ES-I3 (cell line): ENCODE measurements at regions not wholly inside any gene's neighbourhood (a gene's known extent, or its start where the extent isn't known, plus 50 kb on each side); places are given as distances from the start of the nearest gene placed in this dataset.

Experiments
- H3K36me3 ChIP-seq: 2 replicates; pipeline ENCODE4 v1.6.1; 2013; ENCODE audit warnings: mild to moderate bottlenecking, low read length, control low read depth, moderate library complexity; ENCODE audit not compliant: insufficient read depth
- H3K4me1 ChIP-seq: 2 replicates; pipeline ENCODE4 v1.6.1; 2013; ENCODE audit warnings: mild to moderate bottlenecking, control low read depth, low read length; ENCODE audit not compliant: insufficient read depth
- H3K9ac ChIP-seq: 2 replicates; pipeline ENCODE4 v1.6.1; 2013; ENCODE audit warnings: low read depth, mild to moderate bottlenecking, low read length, moderate library complexity
- H3K9me3 ChIP-seq: 2 replicates; pipeline ENCODE4 v1.6.1; 2013; ENCODE audit warnings: mild to moderate bottlenecking, low read length, moderate library complexity; ENCODE audit not compliant: control insufficient read depth, insufficient read depth

DNA sequence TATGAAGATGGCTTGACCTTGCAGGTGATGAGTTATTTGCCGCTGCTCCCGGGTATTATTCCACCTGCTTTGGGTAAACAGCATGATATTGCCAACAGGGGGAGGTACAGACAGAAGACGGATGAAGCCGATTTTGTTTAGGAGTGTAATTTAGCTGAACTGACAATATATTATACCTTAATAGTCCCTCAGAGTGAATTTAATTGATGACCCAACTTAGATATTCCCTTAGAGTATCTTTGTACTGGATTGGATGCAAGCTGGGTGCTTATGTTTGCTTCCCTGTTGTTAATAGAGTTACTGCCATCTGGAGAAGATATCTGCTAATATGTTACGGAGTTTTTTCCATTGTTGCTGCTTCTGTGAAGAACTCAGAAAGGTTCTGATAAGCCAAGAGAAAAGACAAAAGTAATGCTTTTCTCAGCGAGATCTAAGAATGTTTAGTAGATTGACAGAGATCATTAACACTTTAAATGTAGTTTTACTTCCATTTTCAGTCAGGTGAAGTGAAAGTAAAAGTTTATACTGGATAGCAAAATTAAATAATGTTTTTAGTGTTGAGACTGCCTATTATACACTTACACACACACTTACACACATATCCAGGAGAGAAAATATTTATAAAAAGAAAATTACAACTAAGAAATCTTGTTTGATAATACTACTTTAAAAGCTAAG is 2220.8 kb upstream of the PCDH20 start:
- Histone ChIP-seq H3K4me1 (no peaks in the 10 kb centered on the region), H3K9me3 (no peaks in the 10 kb centered on the region), H3K9ac (no peak overlapping the region), H3K36me3 (no peaks in the 10 kb centered on the region)

DNA sequence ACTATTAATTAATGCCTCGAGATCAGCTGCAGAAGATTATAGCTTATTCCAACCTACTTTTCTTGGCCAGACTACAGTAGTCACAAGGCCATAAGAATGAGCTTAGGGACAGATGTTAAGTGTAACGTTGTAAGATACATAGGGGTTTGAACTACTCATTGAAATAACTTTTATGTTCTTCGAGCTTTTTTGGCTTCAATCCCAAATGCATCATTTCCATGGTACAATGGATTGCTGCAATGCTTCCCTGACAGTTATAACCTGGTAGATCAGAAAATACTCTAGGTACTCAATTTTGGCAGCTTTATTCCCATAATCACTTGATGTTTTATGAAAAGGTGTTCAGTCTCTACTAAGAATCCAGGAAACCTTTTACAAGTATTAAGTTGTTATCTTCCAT is 2216.7 kb upstream of the PCDH20 start:
- Histone ChIP-seq H3K9me3 (no peaks in the 10 kb centered on the region), H3K36me3 (no peaks in the 10 kb centered on the region), H3K9ac (no peak overlapping the region), H3K4me1 (no peaks in the 10 kb centered on the region)

DNA sequence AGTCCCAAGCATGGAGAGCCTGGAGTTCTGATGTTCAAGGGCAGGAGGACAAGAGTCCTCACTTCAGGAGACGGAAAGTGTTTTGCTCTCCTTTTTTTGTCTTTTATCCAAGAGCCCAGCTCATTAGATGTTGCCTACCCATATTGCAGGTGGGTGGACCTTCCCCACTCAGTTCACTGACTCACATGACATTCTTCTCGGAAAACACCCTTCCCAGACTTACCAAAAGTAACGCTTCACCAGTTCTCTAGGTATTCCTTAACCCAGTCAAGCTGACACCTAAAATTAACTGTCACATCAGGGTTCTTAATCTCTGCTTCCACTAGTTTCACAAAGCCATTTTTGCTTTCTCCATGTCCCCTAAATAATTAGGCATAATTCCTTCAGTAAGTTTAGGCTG is 2215.4 kb upstream of the PCDH20 start:
- Histone ChIP-seq H3K4me1 (no peaks in the 10 kb centered on the region), H3K36me3 (no peaks in the 10 kb centered on the region), H3K9ac (no peak overlapping the region), H3K9me3 (no peaks in the 10 kb centered on the region)

- H3K4me1 ChIP-seq = no peaks in the 10 kb centered on the region
- H3K9me3 ChIP-seq = no peaks in the 10 kb centered on the region
- no peak overlapping the region for H3K9ac ChIP-seq
- H3K36me3 ChIP-seq = no peaks in the 10 kb centered on the region
Measured at GRCh38 chr13:63629591-63629990, 2213.9 kb upstream of the PCDH20 start.

DNA sequence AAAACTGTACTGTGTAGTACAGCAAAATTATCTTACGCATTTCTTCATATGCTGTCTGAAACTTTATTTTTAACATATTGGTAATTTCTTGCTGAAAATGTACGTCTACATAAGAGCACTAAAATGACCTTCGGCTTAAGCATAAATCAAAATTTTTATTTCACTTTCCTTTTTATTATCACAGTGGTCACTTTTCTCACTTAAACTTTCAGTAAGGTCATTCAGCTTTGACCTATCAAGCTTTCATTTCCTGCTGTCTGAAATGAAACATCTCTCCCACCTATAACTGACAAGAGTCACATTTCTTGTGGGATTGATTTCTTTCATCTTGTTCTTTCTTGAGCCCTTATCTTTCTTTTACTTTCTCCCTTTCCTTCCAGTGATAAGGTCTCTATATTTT is 2212.7 kb upstream of the PCDH20 start:
- H3K9me3 ChIP-seq = no peaks in the 10 kb centered on the region
- no peaks in the 10 kb centered on the region for H3K36me3 ChIP-seq
- no peaks in the 10 kb centered on the region for H3K4me1 ChIP-seq
- H3K9ac ChIP-seq = no peak overlapping the region

GRCh38 chr13:63625869-63626268 is 2210.2 kb upstream of the PCDH20 start:
- H3K9me3 ChIP-seq = no peaks in the 10 kb centered on the region
- H3K9ac ChIP-seq = no peak overlapping the region
- H3K36me3 ChIP-seq = no peaks in the 10 kb centered on the region
- H3K4me1 ChIP-seq = no peaks in the 10 kb centered on the region

DNA sequence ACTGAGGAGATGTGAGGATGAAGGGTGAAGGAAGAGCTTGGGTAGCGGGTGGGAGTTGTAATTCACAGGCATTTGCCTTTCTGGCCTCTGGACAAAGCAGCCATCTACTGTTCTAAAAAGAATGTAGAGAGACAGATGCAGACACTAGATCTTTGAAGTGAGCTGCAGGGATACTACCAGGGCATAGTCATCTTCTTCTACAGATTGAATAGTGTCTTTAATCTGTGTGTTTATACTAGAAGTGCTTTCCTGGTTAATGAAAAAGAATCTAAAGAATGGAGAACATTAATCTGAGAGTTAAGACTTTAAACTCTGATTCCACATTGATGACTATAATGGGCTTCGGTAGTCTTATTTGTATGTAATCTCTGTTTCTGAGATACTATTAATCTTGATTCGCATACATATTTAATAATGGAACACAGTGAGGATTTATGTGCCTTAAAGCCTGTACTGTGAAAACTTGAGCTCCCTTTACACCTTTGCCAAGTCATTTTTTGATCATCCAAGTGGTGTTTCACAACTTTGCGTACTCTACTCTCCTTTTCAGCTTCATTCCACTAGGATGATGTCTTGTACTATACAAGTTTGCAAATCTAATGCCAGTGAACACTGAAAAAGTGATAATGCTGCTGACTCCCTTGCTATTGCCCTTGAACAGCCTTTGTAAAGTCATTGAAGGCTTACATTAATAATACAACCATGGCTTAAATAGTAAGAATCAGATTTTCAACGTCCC is 2199.4 kb upstream of the PCDH20 start:
- H3K9ac ChIP-seq = no peak overlapping the region
- no peaks in the 10 kb centered on the region for H3K4me1 ChIP-seq
- H3K36me3 ChIP-seq = no peaks in the 10 kb centered on the region
- H3K9me3 ChIP-seq = no peaks in the 10 kb centered on the region

DNA sequence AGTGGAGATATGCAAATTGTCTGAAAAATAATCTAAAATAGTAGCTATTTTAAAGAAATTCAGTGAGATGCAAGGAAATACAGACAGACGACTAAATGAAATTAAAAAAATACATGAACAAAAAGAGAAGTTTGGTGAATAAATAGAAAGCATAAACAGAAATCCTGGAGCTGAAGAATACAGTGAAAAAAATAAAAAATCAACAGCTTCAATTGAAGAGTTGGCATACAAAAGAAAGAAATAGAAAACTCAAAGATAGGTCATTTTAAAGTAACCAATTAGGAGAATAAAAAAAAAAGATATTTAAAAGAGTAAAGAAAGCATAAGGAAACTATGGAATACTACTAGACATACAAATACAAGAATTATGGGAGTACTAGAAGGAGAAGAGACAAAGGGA is 2191.5 kb upstream of the PCDH20 start:
- Histone ChIP-seq H3K9me3 (no peaks in the 10 kb centered on the region), H3K4me1 (no peaks in the 10 kb centered on the region)

GRCh38 chr13:63605962-63606361 is 2190.3 kb upstream of the PCDH20 start:
- no peaks in the 10 kb centered on the region for H3K4me1 ChIP-seq
- H3K9me3 ChIP-seq = no peaks in the 10 kb centered on the region
- H3K9ac ChIP-seq = no peak overlapping the region
- H3K36me3 ChIP-seq = no peaks in the 10 kb centered on the region

More for the DNA sequence above, 2191.5 kb upstream of the PCDH20 start:
- no peak overlapping the region for H3K9ac ChIP-seq
- no peaks in the 10 kb centered on the region for H3K36me3 ChIP-seq

- Histone ChIP-seq H3K4me1 (no peaks in the 10 kb centered on the region), H3K9me3 (no peaks in the 10 kb centered on the region), H3K9ac (no peak overlapping the region), H3K36me3 (no peaks in the 10 kb centered on the region)
Measured at GRCh38 chr13:63605403-63605802, 2189.8 kb upstream of the PCDH20 start.

DNA sequence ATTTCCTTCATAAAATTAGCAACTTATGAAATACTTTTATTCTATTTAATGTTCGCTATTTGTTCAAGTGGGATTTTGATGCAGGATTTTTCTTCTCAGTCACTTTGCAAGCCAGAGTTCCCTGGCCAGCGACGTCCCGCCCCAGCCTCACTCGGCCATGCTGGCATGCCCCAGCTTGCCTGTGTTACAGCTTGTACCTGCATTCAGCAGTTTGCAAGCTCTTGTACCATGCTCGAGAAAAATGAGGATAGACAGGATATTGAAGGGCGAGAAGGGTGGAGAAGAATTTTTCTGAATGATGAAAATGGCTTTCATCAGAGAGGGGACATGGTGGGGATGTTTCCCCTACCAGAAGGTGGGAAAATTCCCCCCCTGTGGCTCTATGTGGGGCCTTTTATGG is 2180.2 kb upstream of the PCDH20 start:
- no peaks in the 10 kb centered on the region for H3K9me3 ChIP-seq
- no peak overlapping the region for H3K9ac ChIP-seq
- no peaks in the 10 kb centered on the region for H3K36me3 ChIP-seq
- H3K4me1 ChIP-seq = no peaks in the 10 kb centered on the region

GRCh38 chr13:63586467-63586866 is 2170.8 kb upstream of the PCDH20 start:
- Histone ChIP-seq H3K4me1 (no peaks in the 10 kb centered on the region; the same call in 1 of the 2 replicates), H3K9ac (no peak overlapping the region), H3K36me3 (no peaks in the 10 kb centered on the region), H3K9me3 (no peaks in the 10 kb centered on the region)

DNA sequence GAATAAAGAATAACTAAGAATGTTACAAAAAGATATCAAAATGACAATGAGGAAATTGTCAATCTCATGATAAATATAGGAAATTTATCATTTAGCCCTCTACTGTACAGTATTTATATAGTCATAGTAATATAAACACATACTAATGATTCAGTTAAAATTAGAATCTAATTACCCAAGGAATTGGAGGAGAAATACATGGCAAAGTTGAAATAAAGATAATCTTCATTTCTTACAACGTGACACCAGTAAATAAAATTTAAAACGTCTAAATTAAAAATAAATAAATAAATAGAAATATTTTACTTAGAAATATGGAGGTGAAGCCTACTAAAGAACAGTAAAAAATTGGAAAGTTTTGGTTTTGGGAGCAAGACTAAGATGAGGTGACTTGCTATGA is 2163.1 kb upstream of the PCDH20 start:
- Histone ChIP-seq H3K9ac (no peak overlapping the region), H3K36me3 (no peaks in the 10 kb centered on the region), H3K4me1 (no peaks in the 10 kb centered on the region), H3K9me3 (no peaks in the 10 kb centered on the region)

GRCh38 chr13:63567031-63567430 is 2151.4 kb upstream of the PCDH20 start:
- Histone ChIP-seq H3K9ac (no peak overlapping the region), H3K4me1 (no peaks in the 10 kb centered on the region), H3K36me3 (no peaks in the 10 kb centered on the region), H3K9me3 (no peaks in the 10 kb centered on the region)

DNA sequence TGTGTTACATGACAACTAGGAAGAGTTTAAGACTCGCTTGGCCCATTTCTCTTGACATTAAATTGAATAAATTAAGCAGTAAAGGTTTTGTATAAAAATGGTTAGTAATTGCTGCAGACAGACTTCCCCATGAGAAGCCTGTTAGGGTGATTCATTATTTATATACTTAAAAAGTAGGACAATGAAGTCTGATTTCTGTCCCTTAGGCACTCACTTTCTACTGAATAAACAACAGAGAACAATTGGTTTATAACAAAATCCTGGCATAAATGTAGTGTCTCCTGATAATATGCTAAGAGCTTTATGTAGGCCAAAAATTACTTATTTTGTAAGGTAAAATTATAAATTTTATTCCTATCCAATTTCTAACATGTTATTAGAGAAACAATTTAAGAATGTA is 2138.5 kb upstream of the PCDH20 start:
- Histone ChIP-seq H3K9me3 (no peaks in the 10 kb centered on the region), H3K36me3 (no peaks in the 10 kb centered on the region), H3K9ac (no peak overlapping the region), H3K4me1 (no peaks in the 10 kb centered on the region)
